ENCODE measurements at regions not wholly inside any gene's neighbourhood (a gene's known extent, or its start where the extent isn't known, plus 50 kb on each side); places are given as distances from the start of the nearest gene placed in this dataset.

- DNase-seq (ENCODE audit: low spot score), result no peak
Measured at GRCh38 chr1:219476116-219476515, 136.8 kb downstream of the ZC3H11B start.

GRCh38 chr1:219472596-219472995 is 140.3 kb downstream of the ZC3H11B start:
- DNase-seq (ENCODE audit: low spot score), result no peak

- DNase-seq (ENCODE audit: low spot score), result no peak
Measured at GRCh38 chr1:219467524-219467923, 145.4 kb downstream of the ZC3H11B start.

GRCh38 chr1:219466766-219467165 is 146.1 kb downstream of the ZC3H11B start:
- no peak for DNase-seq (ENCODE audit: low spot score)

- no peak for DNase-seq (ENCODE audit: low spot score)
Measured at GRCh38 chr1:219465212-219466093, 147.5 kb downstream of the ZC3H11B start.

- no peak for DNase-seq (ENCODE audit: low spot score)
Measured at GRCh38 chr1:219463636-219464035, 149.3 kb downstream of the ZC3H11B start.

- DNase-seq (ENCODE audit: low spot score), result no peak
Measured at GRCh38 chr1:219461981-219462400, 150.9 kb downstream of the ZC3H11B start.

GRCh38 chr1:219460896-219461815 is 151.7 kb downstream of the ZC3H11B start:
- DNase-seq (ENCODE audit: low spot score), result no peak

GRCh38 chr1:219460081-219460895 is 152.6 kb downstream of the ZC3H11B start:
- DNase-seq (ENCODE audit: low spot score), result no peak

GRCh38 chr1:219459351-219460080 is 153.4 kb downstream of the ZC3H11B start:
- no peak for DNase-seq (ENCODE audit: low spot score)

GRCh38 chr1:219446288-219446687 is 166.6 kb downstream of the ZC3H11B start:
- no peak for DNase-seq (ENCODE audit: low spot score)

GRCh38 chr1:219445864-219446263 is 167.0 kb downstream of the ZC3H11B start:
- DNase-seq (ENCODE audit: low spot score), result no peak

GRCh38 chr1:219444474-219444873 is 168.4 kb downstream of the ZC3H11B start:
- no peak for DNase-seq (ENCODE audit: low spot score)

GRCh38 chr1:219443763-219444162 is 169.1 kb downstream of the ZC3H11B start:
- no peak for DNase-seq (ENCODE audit: low spot score)

GRCh38 chr1:219442611-219443061 is 170.3 kb downstream of the ZC3H11B start:
- DNase-seq (ENCODE audit: low spot score), result no peak

GRCh38 chr1:219441884-219442283 is 171.0 kb downstream of the ZC3H11B start:
- no peak for DNase-seq (ENCODE audit: low spot score)

- DNase-seq (ENCODE audit: low spot score), result no peak
Measured at GRCh38 chr1:219439376-219439775, 173.5 kb downstream of the ZC3H11B start.

- no peak for DNase-seq (ENCODE audit: low spot score)
Measured at GRCh38 chr1:219438386-219438785, 174.5 kb downstream of the ZC3H11B start.

- no peak for DNase-seq (ENCODE audit: low spot score)
Measured at GRCh38 chr1:219434923-219435297, 178.0 kb downstream of the ZC3H11B start.

- DNase-seq (ENCODE audit: low spot score), result no peak
Measured at GRCh38 chr1:219434285-219434922, 178.5 kb downstream of the ZC3H11B start.

Measured in hepatic stellate cell (primary cell).